Gastroesophageal sphincter (tissue), 4 donors: ENCODE measurements at regions not wholly inside any gene's neighbourhood (a gene's known extent, or its start where the extent isn't known, plus 50 kb on each side); places are given as distances from the start of the nearest gene placed in this dataset.

Experiments used
- ATAC-seq: fragments of 150-250 bp; one replicate; pipeline ENCODE4 v1.9.1; 2016; ENCODE audit warnings: mild to moderate bottlenecking, moderate library complexity
- H3K27ac ChIP-seq, 4 donors: fragments of 200-600 bp; sonication (generic) in 3 of 4; 1 replicate in 3 of 4; 2 replicates in 1 of 4; pipeline ENCODE4 v1.5.1; 2016 to 2019
- H3K27me3 ChIP-seq: fragments of 200-600 bp; sonication (generic); one replicate; pipeline ENCODE4 v1.5.1; 2019
- H3K36me3 ChIP-seq, 2 donors: fragments of 200-600 bp; sonication (generic); one replicate each; pipeline ENCODE4 v1.5.1; 2019; ENCODE audit warnings: control low read depth in 1 of 2
- H3K4me1 ChIP-seq, 3 donors: fragments of 200-600 bp; sonication (generic); 1 replicate in 2 of 3; 2 replicates in 1 of 3; pipeline ENCODE4 v1.5.1; 2016 to 2019; ENCODE audit warnings: control low read depth in 2 of 3
- H3K4me3 ChIP-seq, 2 donors: fragments of 200-600 bp; sonication (generic); one replicate each; pipeline ENCODE4 v1.5.1; 2019; ENCODE audit warnings: mild to moderate bottlenecking in 1 of 2, moderate library complexity in 1 of 2
- H3K9me3 ChIP-seq, 3 donors: fragments of 200-600 bp; sonication (generic); one replicate each; pipeline ENCODE4 v1.5.1; 2017 to 2019; ENCODE audit warnings: control low read depth in 2 of 3
- EP300 ChIP-seq: sonication (generic); formaldehyde crosslinking; IDR thresholded peaks from one replicate; pipeline ENCODE4 v1.6.1; 2017; ENCODE audit warnings: antibody characterized with exemption, mild to moderate bottlenecking
- POLR2A ChIP-seq, 2 donors: fragments of 450-650 bp; IDR thresholded peaks; one replicate each; pipeline ENCODE4 v1.6.1; 2017; ENCODE audit warnings: antibody characterized with exemption in 2 of 2, mild to moderate bottlenecking in 2 of 2, moderate library complexity in 1 of 2
- POLR2AphosphoS5 ChIP-seq: sonication (generic); formaldehyde crosslinking; IDR thresholded peaks from one replicate; pipeline ENCODE4 v1.6.1; 2017; ENCODE audit warnings: antibody characterized with exemption
- WGBS, 2 donors: methylation state at CpG; one replicate each; pipeline ENCODE4 v1.1.5; 2018; ENCODE audit warnings: low coverage in 1 of 2; 5-methylcytosine and 5-hydroxymethylcytosine counted together
- TF ChIP-seq, protein P1 (sequence below), 4 experiments: fragments of 200-600 bp in 2 of 4; fragments of 450-650 bp in 2 of 4; sonication (generic) in 1 of 4; IDR thresholded peaks; one replicate each; pipeline ENCODE4 v1.5.1; 2017 to 2019; ENCODE audit warnings: antibody characterized with exemption in 4 of 4, mild to moderate bottlenecking in 2 of 4, moderate library complexity in 2 of 4

GRCh38 chr5:175357995-175358394 lies 86.0 kb downstream of the DRD1 start:
- no peaks in the 10 kb centered on the region for H3K36me3 ChIP-seq
- peaks cover 30% of the 10 kb centered on the region for H3K27me3 ChIP-seq
- WGBS, 2 donors: 77 to 88% methylated on average over 1 of the region's 1 CpG
- no peak overlapping the region for H3K27ac ChIP-seq
- TF ChIP-seq, protein P1, sequence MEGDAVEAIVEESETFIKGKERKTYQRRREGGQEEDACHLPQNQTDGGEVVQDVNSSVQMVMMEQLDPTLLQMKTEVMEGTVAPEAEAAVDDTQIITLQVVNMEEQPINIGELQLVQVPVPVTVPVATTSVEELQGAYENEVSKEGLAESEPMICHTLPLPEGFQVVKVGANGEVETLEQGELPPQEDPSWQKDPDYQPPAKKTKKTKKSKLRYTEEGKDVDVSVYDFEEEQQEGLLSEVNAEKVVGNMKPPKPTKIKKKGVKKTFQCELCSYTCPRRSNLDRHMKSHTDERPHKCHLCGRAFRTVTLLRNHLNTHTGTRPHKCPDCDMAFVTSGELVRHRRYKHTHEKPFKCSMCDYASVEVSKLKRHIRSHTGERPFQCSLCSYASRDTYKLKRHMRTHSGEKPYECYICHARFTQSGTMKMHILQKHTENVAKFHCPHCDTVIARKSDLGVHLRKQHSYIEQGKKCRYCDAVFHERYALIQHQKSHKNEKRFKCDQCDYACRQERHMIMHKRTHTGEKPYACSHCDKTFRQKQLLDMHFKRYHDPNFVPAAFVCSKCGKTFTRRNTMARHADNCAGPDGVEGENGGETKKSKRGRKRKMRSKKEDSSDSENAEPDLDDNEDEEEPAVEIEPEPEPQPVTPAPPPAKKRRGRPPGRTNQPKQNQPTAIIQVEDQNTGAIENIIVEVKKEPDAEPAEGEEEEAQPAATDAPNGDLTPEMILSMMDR (IDR thresholded peaks at IDR 0.05): no peak
- no peak for TF ChIP-seq POLR2A (IDR thresholded peaks at IDR 0.05)
- no peak for TF ChIP-seq EP300
- TF ChIP-seq POLR2AphosphoS5: no peak
- no peak overlapping the region for H3K4me3 ChIP-seq
- no peaks in the 10 kb centered on the region for H3K4me1 ChIP-seq
- ATAC-seq: no peak
- H3K9me3 ChIP-seq: no peaks in the 10 kb centered on the region

- Histone ChIP-seq H3K9me3 (no peaks in the 10 kb centered on the region), H3K36me3 (no peaks in the 10 kb centered on the region), H3K27ac (no peak overlapping the region), H3K4me3 (no peak overlapping the region), H3K4me1 (no peaks in the 10 kb centered on the region), H3K27me3 (peaks cover 37% of the 10 kb centered on the region)
- ATAC-seq: no peak
- 20 to 47% methylated on average over 2 to 5 of the region's 10 CpGs for WGBS, 2 donors
- TF ChIP-seq EP300: no peak
- TF ChIP-seq POLR2AphosphoS5: no peak
- TF ChIP-seq, protein P1 (IDR thresholded peaks at IDR 0.05): no peak
- no peak for TF ChIP-seq POLR2A (IDR thresholded peaks at IDR 0.05)
Observed at GRCh38 chr5:175356428-175356827, 87.6 kb downstream of the DRD1 start.

DNA sequence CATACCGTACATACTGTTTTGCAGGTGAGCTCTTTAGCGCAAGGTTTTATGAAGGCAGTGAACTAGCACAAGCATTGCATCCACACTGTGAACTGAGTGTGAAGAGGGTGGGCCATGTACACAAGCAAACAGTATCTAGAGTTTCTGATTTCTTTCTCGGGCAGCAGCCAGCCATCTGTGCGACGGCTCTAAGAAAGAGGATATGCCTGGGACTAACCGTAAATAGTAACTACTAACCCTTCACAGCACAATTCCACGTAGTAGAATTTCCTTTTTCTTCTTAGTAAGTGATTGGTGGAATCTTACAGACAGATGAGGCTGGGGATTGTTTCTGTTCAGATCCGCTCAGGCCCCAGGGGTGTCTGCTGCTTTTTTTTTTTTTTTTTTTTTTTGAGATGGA lies 89.0 kb downstream of the DRD1 start:
- Histone ChIP-seq H3K36me3 (no peaks in the 10 kb centered on the region), H3K27me3 (peaks cover 31% of the 10 kb centered on the region), H3K4me1 (no peaks in the 10 kb centered on the region), H3K9me3 (no peaks in the 10 kb centered on the region), H3K27ac (no peak overlapping the region), H3K4me3 (no peak overlapping the region)
- TF ChIP-seq, protein P1 (IDR thresholded peaks at IDR 0.05): no peak
- TF ChIP-seq POLR2AphosphoS5: no peak
- no peak for TF ChIP-seq EP300
- TF ChIP-seq POLR2A (IDR thresholded peaks at IDR 0.05): no peak
- ATAC-seq: no peak
- 43 to 51% methylated on average over 6 to 7 of the region's 8 CpGs for WGBS, 2 donors

DNA sequence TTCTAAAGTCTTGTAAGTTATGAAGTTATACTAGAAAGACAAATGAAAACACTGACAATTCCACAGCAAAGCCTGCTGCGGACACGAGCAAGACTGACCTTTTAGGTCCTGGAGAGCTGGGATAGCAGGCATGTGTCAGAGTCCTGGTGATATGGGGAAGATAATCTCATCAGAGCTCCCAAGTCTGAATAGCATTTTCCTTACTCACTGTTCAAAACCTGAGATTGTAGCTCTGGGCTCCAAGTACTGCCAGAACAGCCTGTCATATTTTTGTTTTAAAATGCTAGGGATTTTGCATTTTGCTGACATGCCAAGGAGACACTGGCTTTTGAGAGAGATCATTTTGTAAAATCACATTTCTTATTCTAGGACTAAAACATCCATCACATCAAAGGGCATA lies 90.1 kb downstream of the DRD1 start:
- Histone ChIP-seq H3K36me3 (no peaks in the 10 kb centered on the region), H3K4me3 (no peak overlapping the region), H3K27ac (no peak overlapping the region), H3K4me1 (no peaks in the 10 kb centered on the region), H3K27me3 (peaks cover 35% of the 10 kb centered on the region), H3K9me3 (no peaks in the 10 kb centered on the region)
- ATAC-seq: no peak
- TF ChIP-seq POLR2A (IDR thresholded peaks at IDR 0.05): no peak
- whole genome bisulfite sequencing, 2 donors: 40 to 80% methylated on average over 2 of the region's 2 CpGs

DNA sequence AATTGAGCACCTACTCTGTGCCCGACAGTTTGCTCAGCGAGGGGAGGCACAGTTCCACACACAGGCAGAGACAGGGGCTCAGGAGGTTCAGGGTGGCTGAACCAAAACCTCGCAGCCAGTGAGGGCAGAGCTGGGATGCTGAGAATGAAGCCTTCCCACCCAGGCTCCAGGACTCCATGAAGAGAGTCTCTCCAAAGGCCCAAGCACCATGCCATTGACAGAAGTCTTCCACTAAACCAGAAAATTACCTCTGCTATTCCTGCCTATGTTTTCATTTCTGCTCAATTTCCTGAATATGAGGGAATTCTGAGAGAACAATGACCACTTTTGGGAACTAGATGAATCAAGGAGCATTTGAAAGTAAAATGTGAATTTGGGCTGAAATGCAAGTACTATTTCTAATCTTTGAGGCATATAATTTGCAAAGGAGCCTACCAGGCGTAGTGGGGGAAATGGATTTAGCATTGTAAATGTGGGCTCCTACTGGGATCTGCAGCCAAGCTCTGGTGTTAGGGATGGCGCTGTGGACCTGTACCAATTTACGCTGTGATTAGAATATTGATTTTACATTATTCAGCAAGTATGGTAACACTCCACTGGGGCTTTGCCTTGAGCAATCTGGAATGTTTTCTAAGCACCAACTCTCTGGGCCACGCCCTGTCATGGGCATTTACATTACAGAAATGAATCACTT lies 91.9 kb downstream of the DRD1 start:
- 75 to 79% methylated on average over 3 to 4 of the region's 7 CpGs for WGBS, 2 donors
- ATAC-seq: no peak
- Histone ChIP-seq H3K9me3 (no peaks in the 10 kb centered on the region), H3K27me3 (peaks cover 35% of the 10 kb centered on the region), H3K36me3 (no peaks in the 10 kb centered on the region), H3K27ac (no peak overlapping the region), H3K4me3 (no peak overlapping the region), H3K4me1 (no peaks in the 10 kb centered on the region)
- TF ChIP-seq POLR2AphosphoS5 (no peak), EP300 (no peak), POLR2A (IDR thresholded peaks at IDR 0.05) (no peak)
- TF ChIP-seq, protein P1 (IDR thresholded peaks at IDR 0.05): no peak
